ENCODE measurements at regions not wholly inside any gene's neighbourhood (a gene's known extent, or its start where the extent isn't known, plus 50 kb on each side); places are given as distances from the start of the nearest gene placed in this dataset.

- TF ChIP-seq ZNF76 (CRISPR knock-in tag; IDR thresholded peaks at IDR 0.05; ENCODE audit: borderline replicate concordance), result no peak
- no peak for TF ChIP-seq HIVEP1 (CRISPR knock-in tag; IDR thresholded peaks at IDR 0.05)
- no peak for TF ChIP-seq NR0B1 (IDR thresholded peaks at IDR 0.05; ENCODE audit: partially characterized antibody)
- no peak for TF ChIP-seq ELF1 (tag; IDR thresholded peaks at IDR 0.05)
- TF ChIP-seq CBFA2T3 (IDR thresholded peaks at IDR 0.05), result 0 out of 2 replicates have a peak, but pooled peaks have one; percentile 6
- TF ChIP-seq C11orf30 (IDR thresholded peaks at IDR 0.05; ENCODE audit: low read depth), result peak; percentile 47
- no peak for TF ChIP-seq PCBP1 (IDR thresholded peaks at IDR 0.05; ENCODE audit: low read depth, low read length, poor library complexity, severe bottlenecking)
- TF ChIP-seq NCOA6 (IDR thresholded peaks at IDR 0.05), result no peak
- no peak for TF ChIP-seq TAF15 (IDR thresholded peaks at IDR 0.05; ENCODE audit: low read depth, low read length)
- no peak for TF ChIP-seq FOXM1 (IDR thresholded peaks at IDR 0.05; ENCODE audit: low read depth)
- no peak for TF ChIP-seq FOXM1 (CRISPR knock-in tag; IDR thresholded peaks at IDR 0.05; ENCODE audit: low read depth)
- no peak for TF ChIP-seq KHSRP (IDR thresholded peaks at IDR 0.05)
- no peak for TF ChIP-seq ZNF140 (CRISPR knock-in tag; IDR thresholded peaks at IDR 0.05)
- TF ChIP-seq EP300 (IDR thresholded peaks at IDR 0.05; ENCODE audit: low read length), result peak; percentile 39
- no peak for TF ChIP-seq RFX1 (IDR thresholded peaks at IDR 0.05)
- TF ChIP-seq CBX2 (IDR thresholded peaks at IDR 0.05; ENCODE audit: insufficient read depth, low read length, poor library complexity, severe bottlenecking), result no peak
- TF ChIP-seq ZEB2 (IDR thresholded peaks at IDR 0.05), result no peak
- TF ChIP-seq SMARCA4 (IDR thresholded peaks at IDR 0.05), result peak; percentile 11; the same call in 1 of the 2 replicates
- no peak for TF ChIP-seq CHD7 (IDR thresholded peaks at IDR 0.05; ENCODE audit: low read depth, low read length)
Observed at GRCh38 chr20:23153696-23154341, 67.7 kb upstream of the CD93 start (continued).
